ENCODE measurements at regions not wholly inside any gene's neighbourhood (a gene's known extent, or its start where the extent isn't known, plus 50 kb on each side); places are given as distances from the start of the nearest gene placed in this dataset.

DNA sequence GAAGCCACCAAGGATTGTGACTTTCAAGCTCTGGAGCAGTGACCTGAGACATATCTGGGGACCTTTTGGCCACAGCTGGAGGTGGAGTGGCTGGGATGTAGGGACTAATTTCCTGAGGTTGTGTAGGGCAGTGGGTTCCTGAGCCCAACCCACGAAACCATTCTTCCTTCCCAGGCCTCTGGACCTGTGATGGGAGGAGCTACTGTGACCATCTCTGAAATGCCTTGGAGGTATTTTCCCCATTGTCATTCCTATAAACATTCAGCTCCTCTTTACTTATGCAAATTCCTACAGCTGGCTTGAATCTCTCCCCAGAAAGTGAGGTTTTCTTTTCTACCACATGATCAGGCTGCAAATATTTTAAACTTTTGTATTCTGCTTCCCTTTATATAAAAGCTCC lies 172.6 kb downstream of the TUSC1 start:
- no peak overlapping the region for H3K27ac Mint-ChIP-seq
- no peaks in the 10 kb centered on the region for H3K27me3 Mint-ChIP-seq (ENCODE audit: low read depth, poor library complexity)
- TF ChIP-seq, protein P1, sequence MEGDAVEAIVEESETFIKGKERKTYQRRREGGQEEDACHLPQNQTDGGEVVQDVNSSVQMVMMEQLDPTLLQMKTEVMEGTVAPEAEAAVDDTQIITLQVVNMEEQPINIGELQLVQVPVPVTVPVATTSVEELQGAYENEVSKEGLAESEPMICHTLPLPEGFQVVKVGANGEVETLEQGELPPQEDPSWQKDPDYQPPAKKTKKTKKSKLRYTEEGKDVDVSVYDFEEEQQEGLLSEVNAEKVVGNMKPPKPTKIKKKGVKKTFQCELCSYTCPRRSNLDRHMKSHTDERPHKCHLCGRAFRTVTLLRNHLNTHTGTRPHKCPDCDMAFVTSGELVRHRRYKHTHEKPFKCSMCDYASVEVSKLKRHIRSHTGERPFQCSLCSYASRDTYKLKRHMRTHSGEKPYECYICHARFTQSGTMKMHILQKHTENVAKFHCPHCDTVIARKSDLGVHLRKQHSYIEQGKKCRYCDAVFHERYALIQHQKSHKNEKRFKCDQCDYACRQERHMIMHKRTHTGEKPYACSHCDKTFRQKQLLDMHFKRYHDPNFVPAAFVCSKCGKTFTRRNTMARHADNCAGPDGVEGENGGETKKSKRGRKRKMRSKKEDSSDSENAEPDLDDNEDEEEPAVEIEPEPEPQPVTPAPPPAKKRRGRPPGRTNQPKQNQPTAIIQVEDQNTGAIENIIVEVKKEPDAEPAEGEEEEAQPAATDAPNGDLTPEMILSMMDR (IDR thresholded peaks at IDR 0.05): no peak
- DNase-seq: no peak
- no peaks in the 10 kb centered on the region for H3K36me3 Mint-ChIP-seq (ENCODE audit: low read depth)
- no peak overlapping the region for H3K4me3 Mint-ChIP-seq
- peaks cover 22% of the 10 kb centered on the region for H3K9me3 Mint-ChIP-seq
- H3K4me1 Mint-ChIP-seq: no peaks in the 10 kb centered on the region

DNA sequence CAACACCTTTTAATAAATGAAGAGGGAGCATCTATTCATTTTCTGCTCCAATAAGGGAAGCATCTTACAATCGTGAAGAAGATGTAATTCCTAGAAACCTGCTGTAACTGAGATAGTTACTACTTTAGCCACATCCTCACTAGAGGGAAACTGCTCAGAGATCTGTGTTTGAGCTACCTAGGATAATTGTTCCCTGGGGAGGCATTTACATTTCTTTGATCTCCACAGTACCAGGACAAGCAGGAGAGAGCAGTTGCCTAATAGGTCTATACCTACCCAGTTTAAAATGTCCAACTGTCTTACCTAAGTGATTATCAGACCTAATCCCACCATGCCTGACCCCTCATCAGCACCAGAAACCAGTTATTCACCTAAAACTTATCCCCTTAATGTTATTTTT lies 196.9 kb downstream of the TUSC1 start:
- no peak overlapping the region for H3K27ac Mint-ChIP-seq
- peaks cover 10% of the 10 kb centered on the region for H3K4me1 Mint-ChIP-seq
- no peaks in the 10 kb centered on the region for H3K27me3 Mint-ChIP-seq (ENCODE audit: low read depth, poor library complexity)
- TF ChIP-seq, protein P1 (IDR thresholded peaks at IDR 0.05): no peak
- H3K4me3 Mint-ChIP-seq: no peak overlapping the region
- H3K36me3 Mint-ChIP-seq (ENCODE audit: low read depth): no peaks in the 10 kb centered on the region
- no peak for DNase-seq
- no peaks in the 10 kb centered on the region for H3K9me3 Mint-ChIP-seq

DNA sequence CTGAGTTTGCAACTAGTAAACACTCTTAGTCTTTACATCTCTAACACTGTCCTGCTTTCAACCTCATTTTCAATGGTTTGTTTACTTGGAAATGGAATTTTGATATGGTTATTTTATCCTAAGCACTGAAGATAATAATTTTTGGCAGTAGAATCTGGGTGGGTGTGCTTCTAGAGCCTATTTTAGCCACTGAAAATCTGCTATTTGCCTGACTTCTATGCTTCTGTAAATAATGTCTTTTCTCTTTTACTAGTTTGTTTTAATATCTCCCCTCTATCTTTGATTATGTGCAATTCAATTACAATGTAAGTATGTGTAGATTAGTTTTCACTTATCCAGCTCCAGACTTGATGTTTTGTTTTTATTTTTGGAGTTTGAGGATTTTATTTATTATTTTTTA lies 197.5 kb downstream of the TUSC1 start:
- no peak for DNase-seq
- H3K9me3 Mint-ChIP-seq: no peaks in the 10 kb centered on the region
- no peaks in the 10 kb centered on the region for H3K36me3 Mint-ChIP-seq (ENCODE audit: low read depth)
- H3K27ac Mint-ChIP-seq: no peak overlapping the region
- no peak overlapping the region for H3K4me3 Mint-ChIP-seq
- H3K4me1 Mint-ChIP-seq: peaks cover 10% of the 10 kb centered on the region
- TF ChIP-seq, protein P1 (IDR thresholded peaks at IDR 0.05): no peak
- H3K27me3 Mint-ChIP-seq (ENCODE audit: low read depth, poor library complexity): no peaks in the 10 kb centered on the region

DNA sequence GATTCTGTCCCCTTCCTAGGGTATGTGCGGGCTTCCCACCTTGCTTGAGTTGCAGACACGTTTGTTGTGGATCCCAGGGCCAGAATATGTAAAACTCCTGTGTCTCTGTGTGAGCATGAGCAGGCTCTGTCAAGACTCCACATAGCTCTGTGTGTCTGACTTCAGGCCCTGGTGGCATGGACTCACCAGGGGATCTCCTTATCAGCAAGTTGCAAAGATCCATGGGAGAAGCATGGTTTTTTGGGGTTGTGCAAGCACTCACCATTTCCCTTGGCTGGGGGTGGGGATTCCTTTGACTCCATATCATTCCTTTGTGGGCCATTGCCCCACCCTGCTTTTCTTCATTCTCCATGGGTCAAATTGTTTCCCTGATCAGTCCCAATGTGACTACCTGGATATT lies 205.6 kb downstream of the TUSC1 start:
- H3K27ac Mint-ChIP-seq: no peak overlapping the region

DNA sequence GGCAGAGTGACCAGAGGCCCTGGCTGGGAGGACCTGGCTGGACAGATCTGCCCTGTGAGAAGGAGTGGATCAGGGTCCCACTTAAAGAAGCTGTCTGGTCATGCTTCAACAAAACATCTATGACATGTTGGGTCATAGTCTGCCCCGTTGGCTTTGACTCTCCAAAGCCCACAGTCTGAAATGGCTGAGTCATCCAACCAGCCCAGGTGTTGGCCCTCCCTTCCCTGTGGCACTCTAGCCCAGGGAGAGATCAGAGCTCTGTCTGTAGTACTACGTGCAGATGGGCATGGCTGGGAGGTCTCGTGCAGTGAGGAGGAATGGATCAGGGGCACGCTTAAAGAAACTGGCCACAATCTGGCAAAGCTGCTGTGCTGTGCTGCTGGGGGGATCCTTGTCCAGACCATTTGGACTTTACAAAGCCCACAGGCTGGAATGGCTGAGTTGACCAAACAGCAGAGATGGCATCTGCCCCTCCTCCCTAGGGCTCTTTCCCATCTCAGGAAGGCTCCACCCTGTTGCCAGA lies 206.1 kb downstream of the TUSC1 start:
- no peaks in the 10 kb centered on the region for H3K36me3 Mint-ChIP-seq (ENCODE audit: low read depth)
- no peak overlapping the region for H3K4me3 Mint-ChIP-seq
- peaks cover 39% of the 10 kb centered on the region for H3K9me3 Mint-ChIP-seq
- DNase-seq: no peak
- H3K27me3 Mint-ChIP-seq (ENCODE audit: low read depth, poor library complexity): no peaks in the 10 kb centered on the region
- H3K27ac Mint-ChIP-seq: no peak overlapping the region
- no peaks in the 10 kb centered on the region for H3K4me1 Mint-ChIP-seq
- TF ChIP-seq, protein P1 (IDR thresholded peaks at IDR 0.05): no peak

More for the DNA sequence above, 205.6 kb downstream of the TUSC1 start:
- no peak for DNase-seq
- Mint-ChIP-seq H3K27me3 (ENCODE audit: low read depth, poor library complexity) (no peaks in the 10 kb centered on the region), H3K4me3 (no peak overlapping the region), H3K4me1 (no peaks in the 10 kb centered on the region), H3K36me3 (ENCODE audit: low read depth) (no peaks in the 10 kb centered on the region), H3K9me3 (peaks cover 36% of the 10 kb centered on the region)
- TF ChIP-seq, protein P1 (IDR thresholded peaks at IDR 0.05): no peak

DNA sequence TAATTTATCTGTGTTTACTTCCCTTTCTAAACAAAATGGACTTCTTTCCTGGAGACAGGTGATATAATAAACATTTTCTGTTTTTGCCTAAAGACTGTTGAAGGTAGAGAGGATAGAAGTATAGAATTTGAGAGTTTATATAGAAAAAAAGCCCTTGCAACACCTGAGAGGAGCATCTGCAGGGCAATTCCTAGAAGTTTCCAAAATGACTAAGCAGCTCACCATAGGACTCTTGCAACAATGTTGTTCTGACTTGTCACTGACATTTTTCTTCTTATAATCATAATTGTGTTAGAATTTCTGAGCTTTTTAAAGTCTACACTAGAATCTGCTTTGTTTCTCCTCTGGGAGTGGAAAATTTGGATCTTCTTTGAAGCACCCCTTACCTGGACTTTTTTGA lies 216.8 kb downstream of the TUSC1 start:
- Mint-ChIP-seq H3K4me3 (no peak overlapping the region), H3K27ac (no peak overlapping the region), H3K4me1 (no peaks in the 10 kb centered on the region), H3K9me3 (no peaks in the 10 kb centered on the region), H3K36me3 (ENCODE audit: low read depth) (no peaks in the 10 kb centered on the region), H3K27me3 (ENCODE audit: low read depth, poor library complexity) (peaks cover 2% of the 10 kb centered on the region)
- no peak for DNase-seq
- TF ChIP-seq, protein P1 (IDR thresholded peaks at IDR 0.05): no peak

Measured in nephron progenitor cell (in vitro differentiated cells).